ENCODE measurements at regions not wholly inside any gene's neighbourhood (a gene's known extent, or its start where the extent isn't known, plus 50 kb on each side); places are given as distances from the start of the nearest gene placed in this dataset.

DNA sequence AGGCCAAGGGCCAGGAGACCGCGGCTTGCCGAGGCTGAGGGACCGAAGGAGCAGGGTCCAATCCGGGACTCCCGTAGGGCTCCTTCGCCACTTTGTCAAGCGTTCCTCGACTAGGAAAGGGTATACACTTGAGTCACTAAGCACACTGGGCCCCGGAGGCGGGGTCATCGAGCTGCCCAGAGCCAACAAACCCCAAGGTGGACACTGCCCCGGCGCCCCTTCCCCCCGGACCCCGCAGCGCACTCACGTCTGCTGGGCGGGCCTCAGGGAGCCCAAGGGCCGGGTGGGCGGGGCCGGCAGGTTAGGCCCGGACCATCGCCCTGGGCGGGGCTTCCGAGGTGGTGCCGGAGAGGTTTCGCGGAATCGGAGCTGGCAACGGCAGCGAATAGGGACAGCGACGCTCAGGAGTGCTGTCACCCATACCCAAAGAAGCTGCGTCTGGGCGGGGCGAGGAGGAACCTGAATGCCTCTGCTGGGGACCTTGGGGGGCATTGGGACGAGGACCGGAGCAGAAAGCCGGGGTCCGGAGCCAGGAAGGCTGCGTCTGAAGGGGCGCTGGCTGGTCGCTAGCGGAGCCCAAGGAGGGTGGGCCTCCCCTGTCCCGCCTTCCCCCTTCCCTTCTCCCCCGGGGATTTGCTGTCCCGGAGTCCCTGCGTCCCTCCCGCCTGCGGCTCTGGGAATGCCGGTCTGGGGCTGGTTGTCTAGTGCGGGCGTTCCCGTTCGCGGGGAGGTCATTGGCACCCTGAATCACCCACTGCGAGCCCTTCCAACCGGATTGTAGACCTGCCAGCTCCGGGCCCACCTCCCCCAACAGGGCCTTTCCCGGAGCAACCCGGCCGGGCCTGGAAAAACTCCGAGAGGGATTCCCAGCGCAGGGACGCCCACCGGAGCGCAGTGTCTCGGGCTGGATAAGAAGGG lies 118.2 kb upstream of the SMURF2 start:
- no peaks in the 10 kb centered on the region for H3K4me1 ChIP-seq (ENCODE audit: control insufficient read depth, insufficient read depth, low read length)
- no peaks in the 10 kb centered on the region for H3K9me3 ChIP-seq (ENCODE audit: control insufficient read depth, insufficient read depth, low read depth, low read length)
- peaks cover 0 to 22% of the 10 kb centered on the region in 2 experiments; a peak in 2 of 3 replicates for H3K36me3 ChIP-seq (ENCODE audit: control insufficient read depth in 2 of 2, insufficient read depth in 1 of 2, low read length in 2 of 2)
- CTCF ChIA-PET, result interaction anchor here (0.6 to 1.0 kb wide), 2 partner anchors 361 to 882 kb away, joined by 3 to 5 read pairs; no protein-coding TSS in a partner anchor
- POLR2A ChIA-PET, result no interaction called here
- peak overlapping the region; percentile 29 for H3K4me3 ChIP-seq (ENCODE audit: low read depth, low read length)
- H3K27ac ChIP-seq (ENCODE audit: extremely low read depth, low read depth, low read length), result no peak overlapping the region
- TF ChIP-seq RBAK (tag by site-specific recombination; IDR thresholded peaks at IDR 0.05), result no peak
- no peak for TF ChIP-seq SETDB1 (IDR thresholded peaks at IDR 0.05; ENCODE audit: insufficient read length, low read length)
- TF ChIP-seq, protein P1, sequence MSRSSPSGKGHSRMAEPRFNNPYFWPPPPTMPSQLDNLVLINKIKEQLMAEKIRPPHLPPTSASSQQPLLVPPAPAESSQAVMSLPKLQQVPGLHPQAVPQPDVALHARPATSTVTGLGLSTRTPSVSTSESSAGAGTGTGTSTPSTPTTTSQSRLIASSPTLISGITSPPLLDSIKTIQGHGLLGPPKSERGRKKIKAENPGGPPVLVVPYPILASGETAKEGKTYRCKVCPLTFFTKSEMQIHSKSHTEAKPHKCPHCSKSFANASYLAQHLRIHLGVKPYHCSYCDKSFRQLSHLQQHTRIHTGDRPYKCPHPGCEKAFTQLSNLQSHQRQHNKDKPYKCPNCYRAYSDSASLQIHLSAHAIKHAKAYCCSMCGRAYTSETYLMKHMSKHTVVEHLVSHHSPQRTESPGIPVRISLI (tag by site-specific recombination; IDR thresholded peaks at IDR 0.05), result no peak
- TF ChIP-seq, protein P2, sequence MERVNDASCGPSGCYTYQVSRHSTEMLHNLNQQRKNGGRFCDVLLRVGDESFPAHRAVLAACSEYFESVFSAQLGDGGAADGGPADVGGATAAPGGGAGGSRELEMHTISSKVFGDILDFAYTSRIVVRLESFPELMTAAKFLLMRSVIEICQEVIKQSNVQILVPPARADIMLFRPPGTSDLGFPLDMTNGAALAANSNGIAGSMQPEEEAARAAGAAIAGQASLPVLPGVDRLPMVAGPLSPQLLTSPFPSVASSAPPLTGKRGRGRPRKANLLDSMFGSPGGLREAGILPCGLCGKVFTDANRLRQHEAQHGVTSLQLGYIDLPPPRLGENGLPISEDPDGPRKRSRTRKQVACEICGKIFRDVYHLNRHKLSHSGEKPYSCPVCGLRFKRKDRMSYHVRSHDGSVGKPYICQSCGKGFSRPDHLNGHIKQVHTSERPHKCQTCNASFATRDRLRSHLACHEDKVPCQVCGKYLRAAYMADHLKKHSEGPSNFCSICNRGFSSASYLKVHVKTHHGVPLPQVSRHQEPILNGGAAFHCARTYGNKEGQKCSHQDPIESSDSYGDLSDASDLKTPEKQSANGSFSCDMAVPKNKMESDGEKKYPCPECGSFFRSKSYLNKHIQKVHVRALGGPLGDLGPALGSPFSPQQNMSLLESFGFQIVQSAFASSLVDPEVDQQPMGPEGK (tag by site-specific recombination; IDR thresholded peaks at IDR 0.05), result peak; percentile 58; the same call in 1 of the 2 replicates
- TF ChIP-seq, protein P3, sequence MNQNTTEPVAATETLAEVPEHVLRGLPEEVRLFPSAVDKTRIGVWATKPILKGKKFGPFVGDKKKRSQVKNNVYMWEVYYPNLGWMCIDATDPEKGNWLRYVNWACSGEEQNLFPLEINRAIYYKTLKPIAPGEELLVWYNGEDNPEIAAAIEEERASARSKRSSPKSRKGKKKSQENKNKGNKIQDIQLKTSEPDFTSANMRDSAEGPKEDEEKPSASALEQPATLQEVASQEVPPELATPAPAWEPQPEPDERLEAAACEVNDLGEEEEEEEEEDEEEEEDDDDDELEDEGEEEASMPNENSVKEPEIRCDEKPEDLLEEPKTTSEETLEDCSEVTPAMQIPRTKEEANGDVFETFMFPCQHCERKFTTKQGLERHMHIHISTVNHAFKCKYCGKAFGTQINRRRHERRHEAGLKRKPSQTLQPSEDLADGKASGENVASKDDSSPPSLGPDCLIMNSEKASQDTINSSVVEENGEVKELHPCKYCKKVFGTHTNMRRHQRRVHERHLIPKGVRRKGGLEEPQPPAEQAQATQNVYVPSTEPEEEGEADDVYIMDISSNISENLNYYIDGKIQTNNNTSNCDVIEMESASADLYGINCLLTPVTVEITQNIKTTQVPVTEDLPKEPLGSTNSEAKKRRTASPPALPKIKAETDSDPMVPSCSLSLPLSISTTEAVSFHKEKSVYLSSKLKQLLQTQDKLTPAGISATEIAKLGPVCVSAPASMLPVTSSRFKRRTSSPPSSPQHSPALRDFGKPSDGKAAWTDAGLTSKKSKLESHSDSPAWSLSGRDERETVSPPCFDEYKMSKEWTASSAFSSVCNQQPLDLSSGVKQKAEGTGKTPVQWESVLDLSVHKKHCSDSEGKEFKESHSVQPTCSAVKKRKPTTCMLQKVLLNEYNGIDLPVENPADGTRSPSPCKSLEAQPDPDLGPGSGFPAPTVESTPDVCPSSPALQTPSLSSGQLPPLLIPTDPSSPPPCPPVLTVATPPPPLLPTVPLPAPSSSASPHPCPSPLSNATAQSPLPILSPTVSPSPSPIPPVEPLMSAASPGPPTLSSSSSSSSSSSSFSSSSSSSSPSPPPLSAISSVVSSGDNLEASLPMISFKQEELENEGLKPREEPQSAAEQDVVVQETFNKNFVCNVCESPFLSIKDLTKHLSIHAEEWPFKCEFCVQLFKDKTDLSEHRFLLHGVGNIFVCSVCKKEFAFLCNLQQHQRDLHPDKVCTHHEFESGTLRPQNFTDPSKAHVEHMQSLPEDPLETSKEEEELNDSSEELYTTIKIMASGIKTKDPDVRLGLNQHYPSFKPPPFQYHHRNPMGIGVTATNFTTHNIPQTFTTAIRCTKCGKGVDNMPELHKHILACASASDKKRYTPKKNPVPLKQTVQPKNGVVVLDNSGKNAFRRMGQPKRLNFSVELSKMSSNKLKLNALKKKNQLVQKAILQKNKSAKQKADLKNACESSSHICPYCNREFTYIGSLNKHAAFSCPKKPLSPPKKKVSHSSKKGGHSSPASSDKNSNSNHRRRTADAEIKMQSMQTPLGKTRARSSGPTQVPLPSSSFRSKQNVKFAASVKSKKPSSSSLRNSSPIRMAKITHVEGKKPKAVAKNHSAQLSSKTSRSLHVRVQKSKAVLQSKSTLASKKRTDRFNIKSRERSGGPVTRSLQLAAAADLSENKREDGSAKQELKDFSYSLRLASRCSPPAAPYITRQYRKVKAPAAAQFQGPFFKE (tag by site-specific recombination; IDR thresholded peaks at IDR 0.05; ENCODE audit: borderline replicate concordance), result no peak
- no peak for TF ChIP-seq ZNF571 (tag by site-specific recombination; IDR thresholded peaks at IDR 0.05)
- TF ChIP-seq, protein P4, sequence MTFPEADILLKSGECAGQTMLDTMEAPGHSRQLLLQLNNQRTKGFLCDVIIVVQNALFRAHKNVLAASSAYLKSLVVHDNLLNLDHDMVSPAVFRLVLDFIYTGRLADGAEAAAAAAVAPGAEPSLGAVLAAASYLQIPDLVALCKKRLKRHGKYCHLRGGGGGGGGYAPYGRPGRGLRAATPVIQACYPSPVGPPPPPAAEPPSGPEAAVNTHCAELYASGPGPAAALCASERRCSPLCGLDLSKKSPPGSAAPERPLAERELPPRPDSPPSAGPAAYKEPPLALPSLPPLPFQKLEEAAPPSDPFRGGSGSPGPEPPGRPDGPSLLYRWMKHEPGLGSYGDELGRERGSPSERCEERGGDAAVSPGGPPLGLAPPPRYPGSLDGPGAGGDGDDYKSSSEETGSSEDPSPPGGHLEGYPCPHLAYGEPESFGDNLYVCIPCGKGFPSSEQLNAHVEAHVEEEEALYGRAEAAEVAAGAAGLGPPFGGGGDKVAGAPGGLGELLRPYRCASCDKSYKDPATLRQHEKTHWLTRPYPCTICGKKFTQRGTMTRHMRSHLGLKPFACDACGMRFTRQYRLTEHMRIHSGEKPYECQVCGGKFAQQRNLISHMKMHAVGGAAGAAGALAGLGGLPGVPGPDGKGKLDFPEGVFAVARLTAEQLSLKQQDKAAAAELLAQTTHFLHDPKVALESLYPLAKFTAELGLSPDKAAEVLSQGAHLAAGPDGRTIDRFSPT (tag by site-specific recombination; IDR thresholded peaks at IDR 0.05), result no peak
- TF ChIP-seq ZSCAN16 (tag by site-specific recombination; IDR thresholded peaks at IDR 0.05), result no peak
- TF ChIP-seq ZNF664 (tag by site-specific recombination; IDR thresholded peaks at IDR 0.05), result no peak
- peak; percentile 23 for TF ChIP-seq GLIS1 (tag by site-specific recombination; IDR thresholded peaks at IDR 0.05)
- TF ChIP-seq ZNF394 (tag by site-specific recombination; IDR thresholded peaks at IDR 0.05; ENCODE audit: borderline replicate concordance), result no peak
- no peak for TF ChIP-seq ZNF658 (tag by site-specific recombination; IDR thresholded peaks at IDR 0.05)
- TF ChIP-seq SP3 (tag by site-specific recombination; IDR thresholded peaks at IDR 0.05), result peak; percentile 34
- TF ChIP-seq, protein P5, sequence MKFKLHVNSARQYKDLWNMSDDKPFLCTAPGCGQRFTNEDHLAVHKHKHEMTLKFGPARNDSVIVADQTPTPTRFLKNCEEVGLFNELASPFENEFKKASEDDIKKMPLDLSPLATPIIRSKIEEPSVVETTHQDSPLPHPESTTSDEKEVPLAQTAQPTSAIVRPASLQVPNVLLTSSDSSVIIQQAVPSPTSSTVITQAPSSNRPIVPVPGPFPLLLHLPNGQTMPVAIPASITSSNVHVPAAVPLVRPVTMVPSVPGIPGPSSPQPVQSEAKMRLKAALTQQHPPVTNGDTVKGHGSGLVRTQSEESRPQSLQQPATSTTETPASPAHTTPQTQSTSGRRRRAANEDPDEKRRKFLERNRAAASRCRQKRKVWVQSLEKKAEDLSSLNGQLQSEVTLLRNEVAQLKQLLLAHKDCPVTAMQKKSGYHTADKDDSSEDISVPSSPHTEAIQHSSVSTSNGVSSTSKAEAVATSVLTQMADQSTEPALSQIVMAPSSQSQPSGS (tag by site-specific recombination; IDR thresholded peaks at IDR 0.05; ENCODE audit: low read depth), result no peak
- no peak for TF ChIP-seq ZNF521 (tag by site-specific recombination; IDR thresholded peaks at IDR 0.05)
- TF ChIP-seq ZNF701 (tag by site-specific recombination; IDR thresholded peaks at IDR 0.05), result no peak
- TF ChIP-seq OVOL3 (tag by site-specific recombination; IDR thresholded peaks at IDR 0.05), result no peak
- TF ChIP-seq ZNF433 (tag by site-specific recombination; IDR thresholded peaks at IDR 0.05; ENCODE audit: low read depth), result no peak
- TF ChIP-seq ZNF660 (tag by site-specific recombination; IDR thresholded peaks at IDR 0.05), result no peak
- TF ChIP-seq, protein P6, sequence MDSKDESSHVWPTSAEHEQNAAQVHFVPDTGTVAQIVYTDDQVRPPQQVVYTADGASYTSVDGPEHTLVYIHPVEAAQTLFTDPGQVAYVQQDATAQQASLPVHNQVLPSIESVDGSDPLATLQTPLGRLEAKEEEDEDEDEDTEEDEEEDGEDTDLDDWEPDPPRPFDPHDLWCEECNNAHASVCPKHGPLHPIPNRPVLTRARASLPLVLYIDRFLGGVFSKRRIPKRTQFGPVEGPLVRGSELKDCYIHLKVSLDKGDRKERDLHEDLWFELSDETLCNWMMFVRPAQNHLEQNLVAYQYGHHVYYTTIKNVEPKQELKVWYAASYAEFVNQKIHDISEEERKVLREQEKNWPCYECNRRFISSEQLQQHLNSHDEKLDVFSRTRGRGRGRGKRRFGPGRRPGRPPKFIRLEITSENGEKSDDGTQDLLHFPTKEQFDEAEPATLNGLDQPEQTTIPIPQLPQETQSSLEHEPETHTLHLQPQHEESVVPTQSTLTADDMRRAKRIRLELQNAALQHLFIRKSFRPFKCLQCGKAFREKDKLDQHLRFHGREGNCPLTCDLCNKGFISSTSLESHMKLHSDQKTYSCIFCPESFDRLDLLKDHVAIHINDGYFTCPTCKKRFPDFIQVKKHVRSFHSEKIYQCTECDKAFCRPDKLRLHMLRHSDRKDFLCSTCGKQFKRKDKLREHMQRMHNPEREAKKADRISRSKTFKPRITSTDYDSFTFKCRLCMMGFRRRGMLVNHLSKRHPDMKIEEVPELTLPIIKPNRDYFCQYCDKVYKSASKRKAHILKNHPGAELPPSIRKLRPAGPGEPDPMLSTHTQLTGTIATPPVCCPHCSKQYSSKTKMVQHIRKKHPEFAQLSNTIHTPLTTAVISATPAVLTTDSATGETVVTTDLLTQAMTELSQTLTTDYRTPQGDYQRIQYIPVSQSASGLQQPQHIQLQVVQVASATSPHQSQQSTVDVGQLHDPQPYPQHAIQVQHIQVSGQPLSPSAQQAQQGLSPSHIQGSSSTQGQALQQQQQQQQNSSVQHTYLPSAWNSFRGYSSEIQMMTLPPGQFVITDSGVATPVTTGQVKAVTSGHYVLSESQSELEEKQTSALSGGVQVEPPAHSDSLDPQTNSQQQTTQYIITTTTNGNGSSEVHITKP (tag by site-specific recombination; IDR thresholded peaks at IDR 0.05), result peak; percentile 68
